ENCODE measurements at regions not wholly inside any gene's neighbourhood (a gene's known extent, or its start where the extent isn't known, plus 50 kb on each side); places are given as distances from the start of the nearest gene placed in this dataset.
A peak's percentile ranks its signal among the peaks of the same experiment; 100 is the strongest.

DNA sequence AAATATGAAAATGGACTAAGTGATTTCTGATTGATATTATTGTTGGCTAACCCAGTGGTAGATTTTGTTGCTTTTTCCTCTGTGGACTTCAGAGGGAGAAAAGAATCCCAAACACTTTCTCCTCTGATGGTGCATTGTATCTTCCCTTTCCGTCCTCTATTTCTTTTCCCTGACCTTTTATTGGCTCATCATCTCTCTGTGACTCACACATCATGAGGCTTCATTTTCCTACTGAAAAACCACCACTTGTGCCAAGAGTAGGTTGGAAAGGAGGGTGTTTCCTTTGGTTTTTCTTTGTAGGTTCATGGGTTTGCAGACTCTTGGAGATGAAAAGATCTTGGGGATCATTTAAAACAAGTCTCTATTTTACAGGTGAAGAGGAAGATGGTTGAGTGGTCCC is 311.7 kb upstream of the JAG1 start:
- TF ChIP-seq POLR2A (IDR thresholded peaks at IDR 0.05) = no peak
- TF ChIP-seq POLR2AphosphoS5 (IDR thresholded peaks at IDR 0.05) = no peak
- TF ChIP-seq, protein P1, sequence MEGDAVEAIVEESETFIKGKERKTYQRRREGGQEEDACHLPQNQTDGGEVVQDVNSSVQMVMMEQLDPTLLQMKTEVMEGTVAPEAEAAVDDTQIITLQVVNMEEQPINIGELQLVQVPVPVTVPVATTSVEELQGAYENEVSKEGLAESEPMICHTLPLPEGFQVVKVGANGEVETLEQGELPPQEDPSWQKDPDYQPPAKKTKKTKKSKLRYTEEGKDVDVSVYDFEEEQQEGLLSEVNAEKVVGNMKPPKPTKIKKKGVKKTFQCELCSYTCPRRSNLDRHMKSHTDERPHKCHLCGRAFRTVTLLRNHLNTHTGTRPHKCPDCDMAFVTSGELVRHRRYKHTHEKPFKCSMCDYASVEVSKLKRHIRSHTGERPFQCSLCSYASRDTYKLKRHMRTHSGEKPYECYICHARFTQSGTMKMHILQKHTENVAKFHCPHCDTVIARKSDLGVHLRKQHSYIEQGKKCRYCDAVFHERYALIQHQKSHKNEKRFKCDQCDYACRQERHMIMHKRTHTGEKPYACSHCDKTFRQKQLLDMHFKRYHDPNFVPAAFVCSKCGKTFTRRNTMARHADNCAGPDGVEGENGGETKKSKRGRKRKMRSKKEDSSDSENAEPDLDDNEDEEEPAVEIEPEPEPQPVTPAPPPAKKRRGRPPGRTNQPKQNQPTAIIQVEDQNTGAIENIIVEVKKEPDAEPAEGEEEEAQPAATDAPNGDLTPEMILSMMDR (IDR thresholded peaks at IDR 0.05) = no peak
- no peak for TF ChIP-seq EP300 (IDR thresholded peaks at IDR 0.05)
- Histone ChIP-seq H3K4me1 (peaks cover 0 to 23% (median 18%) of the 10 kb centered on the region in 4 donors), H3K36me3 (no peaks in the 10 kb centered on the region), H3K9me3 (no peaks in the 10 kb centered on the region), H3K27me3 (no peaks in the 10 kb centered on the region), H3K27ac (peak overlapping the region in 1 of 4 donors; percentile 15), H3K4me3 (no peak overlapping the region)
- no peak for DNase-seq
- 20 to 29% methylated on average over 1 of the region's 1 CpG for WGBS, 2 donors
- intact Hi-C loops (cut with DNase I) = no loop called here

DNA sequence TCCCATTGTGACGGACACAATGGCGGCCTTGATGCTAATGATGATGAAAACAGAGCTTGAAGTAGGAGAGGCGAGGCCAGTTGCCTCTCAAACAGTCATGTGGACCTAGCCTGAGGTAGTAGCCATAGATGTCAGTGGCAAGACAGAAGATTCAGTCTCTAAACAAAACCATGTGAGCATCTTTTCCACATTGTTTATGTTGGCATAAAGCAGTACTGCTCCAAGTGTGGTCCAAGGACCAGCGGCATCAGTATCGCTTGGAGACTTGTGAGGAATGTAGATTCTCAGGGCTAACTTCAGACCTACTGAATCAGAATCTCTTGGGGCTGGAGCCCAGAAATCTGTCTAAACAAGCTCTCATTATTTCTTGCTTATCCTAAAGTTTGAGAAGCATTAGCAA is 312.8 kb upstream of the JAG1 start:
- intact Hi-C loops (cut with DNase I) = no loop called here
- TF ChIP-seq, protein P1 (IDR thresholded peaks at IDR 0.05) = no peak
- TF ChIP-seq POLR2A (IDR thresholded peaks at IDR 0.05) = no peak
- TF ChIP-seq POLR2AphosphoS5 (IDR thresholded peaks at IDR 0.05) = no peak
- TF ChIP-seq EP300 (IDR thresholded peaks at IDR 0.05) = no peak
- Histone ChIP-seq H3K9me3 (no peaks in the 10 kb centered on the region), H3K27me3 (no peaks in the 10 kb centered on the region), H3K27ac (no peak overlapping the region), H3K4me3 (no peak overlapping the region), H3K36me3 (no peaks in the 10 kb centered on the region), H3K4me1 (peaks cover 0 to 23% (median 17%) of the 10 kb centered on the region in 4 donors)
- 91 to 93% methylated on average over 5 of the region's 5 CpGs for WGBS, 2 donors
- DNase-seq = no peak

DNA sequence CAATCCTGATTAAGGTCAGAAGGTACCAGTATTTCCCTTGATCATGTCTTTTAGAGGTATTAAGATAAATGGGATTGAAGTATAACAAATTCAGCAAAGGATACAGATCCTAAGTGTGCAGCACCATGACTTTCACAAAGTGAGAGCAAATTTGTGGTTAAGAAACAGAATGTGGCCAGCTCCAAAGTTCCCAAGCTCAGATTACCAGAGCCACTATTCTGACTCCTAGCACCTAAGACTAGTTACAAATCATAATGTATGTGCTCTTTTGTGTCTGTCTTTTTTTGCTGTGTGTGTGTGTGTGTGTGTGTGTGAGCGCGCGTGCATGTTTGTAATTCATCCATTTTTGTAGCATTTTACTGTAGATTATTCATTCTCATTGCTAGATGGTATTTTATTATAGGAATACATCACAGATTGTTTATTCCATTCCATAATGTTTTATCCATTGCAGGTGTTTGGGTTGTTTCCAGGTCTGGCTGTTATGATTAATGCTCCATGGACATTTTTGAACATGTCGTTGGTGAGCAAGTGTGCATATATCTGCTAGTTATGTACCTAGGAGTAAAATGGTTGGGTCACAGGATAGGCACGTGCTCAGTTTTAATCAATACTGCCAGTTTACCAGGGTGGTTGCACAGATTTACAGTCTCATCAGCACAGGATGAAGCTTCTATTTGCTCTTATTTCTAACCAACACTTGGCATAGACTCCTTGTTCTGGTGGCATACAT is 314.0 kb upstream of the JAG1 start:
- no peak overlapping the region for H3K4me3 ChIP-seq
- peaks cover 0 to 15% (median 5%) of the 10 kb centered on the region in 4 donors for H3K4me1 ChIP-seq
- H3K27me3 ChIP-seq = no peaks in the 10 kb centered on the region
- intact Hi-C loops (cut with DNase I) = no loop called here
- H3K27ac ChIP-seq = no peak overlapping the region
- H3K9me3 ChIP-seq = no peaks in the 10 kb centered on the region
- no peak for DNase-seq
- 74 to 85% methylated on average over 5 of the region's 5 CpGs for WGBS, 2 donors
- TF ChIP-seq EP300 (IDR thresholded peaks at IDR 0.05) (no peak), POLR2AphosphoS5 (IDR thresholded peaks at IDR 0.05) (no peak), POLR2A (IDR thresholded peaks at IDR 0.05) (no peak)
- TF ChIP-seq, protein P1 (IDR thresholded peaks at IDR 0.05) = no peak
- no peaks in the 10 kb centered on the region for H3K36me3 ChIP-seq

DNA sequence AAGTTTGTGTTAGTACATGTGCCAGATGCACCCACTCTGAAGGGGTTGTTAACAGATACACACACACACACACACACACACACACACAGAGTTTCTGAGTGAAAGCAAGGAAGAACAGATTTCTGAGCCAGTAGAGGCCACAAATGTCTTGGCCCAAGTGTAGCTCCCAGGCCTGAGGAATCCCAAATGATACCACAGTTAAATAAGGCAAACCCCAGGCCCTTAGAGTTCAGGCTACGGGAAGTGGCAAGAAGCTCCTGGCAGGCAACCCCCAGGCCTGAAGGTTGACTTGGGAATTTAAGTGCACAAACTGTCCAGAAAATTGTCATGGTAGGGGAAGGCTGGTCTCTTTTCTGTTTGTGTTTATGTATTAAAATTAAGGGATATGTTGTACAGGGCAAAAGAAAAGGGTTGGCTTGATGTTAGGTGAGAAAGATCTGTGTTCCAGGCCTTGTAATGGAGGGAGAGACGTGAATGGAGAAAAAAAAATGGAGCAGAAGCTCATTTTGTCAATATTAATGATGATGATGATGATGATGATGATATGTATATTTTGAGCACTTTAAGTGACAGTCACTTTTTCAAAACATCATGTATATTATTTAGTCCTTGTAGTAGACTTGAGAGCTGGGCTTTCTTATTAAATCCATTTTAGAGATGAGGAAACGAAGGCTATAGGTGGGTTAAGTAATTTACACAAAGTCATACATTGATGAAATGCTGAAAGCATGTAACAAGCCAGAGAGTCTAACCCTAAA is 317.0 kb upstream of the JAG1 start:
- no peak for DNase-seq
- H3K4me3 ChIP-seq = no peak overlapping the region
- no peaks in the 10 kb centered on the region for H3K27me3 ChIP-seq
- peaks cover 0 to 9% (median 0%) of the 10 kb centered on the region in 4 donors for H3K4me1 ChIP-seq
- H3K27ac ChIP-seq = no peak overlapping the region
- no peaks in the 10 kb centered on the region for H3K9me3 ChIP-seq
- intact Hi-C loops (cut with DNase I) = no loop called here
- WGBS, 2 donors = 89 to 94% methylated on average over 3 of the region's 3 CpGs
- no peaks in the 10 kb centered on the region for H3K36me3 ChIP-seq
- TF ChIP-seq POLR2AphosphoS5 (IDR thresholded peaks at IDR 0.05) = no peak
- no peak for TF ChIP-seq EP300 (IDR thresholded peaks at IDR 0.05)
- no peak for TF ChIP-seq POLR2A (IDR thresholded peaks at IDR 0.05)
- TF ChIP-seq, protein P1 (IDR thresholded peaks at IDR 0.05) = no peak

Data from sigmoid colon (tissue), 6 donors.